GM23248 (cell line): ENCODE measurements at regions not wholly inside any gene's neighbourhood (a gene's known extent, or its start where the extent isn't known, plus 50 kb on each side); places are given as distances from the start of the nearest gene placed in this dataset.
"Not testable (repeated sequence)": the region's sequence is repeated elsewhere in the genome, so short reads cannot be mapped to it uniquely, and the experiment has no call there.

Experiments used
- DNase-seq: peaks from one replicate; pipeline ENCODE4 v3.0.0-alpha.2; 2015
- H2AFZ ChIP-seq: fragments of 200-600 bp; sonication (generic); 2 replicates; pipeline ENCODE4 v1.6.1; 2016; ENCODE audit warnings: antibody characterized with exemption
- H3F3A ChIP-seq: fragments of 200-600 bp; sonication (generic); 2 replicates; pipeline ENCODE4 v1.6.1; 2016; ENCODE audit warnings: mild to moderate bottlenecking, antibody characterized with exemption, mixed run types; ENCODE audit not compliant: insufficient read depth
- H3K27ac ChIP-seq: fragments of 200-600 bp; sonication (generic); 2 replicates; pipeline ENCODE4 v1.5.1; 2016; ENCODE audit warnings: mild to moderate bottlenecking
- H3K27me3 ChIP-seq: fragments of 200-600 bp; sonication (generic); replicated peaks from 2 replicates; pipeline ENCODE4 v1.6.1; 2016; ENCODE audit warnings: mild to moderate bottlenecking; ENCODE audit not compliant: insufficient read depth
- H3K36me3 ChIP-seq: fragments of 200-600 bp; sonication (generic); 2 replicates; pipeline ENCODE4 v1.6.1; 2016; ENCODE audit warnings: low read depth, mild to moderate bottlenecking
- H3K4me1 ChIP-seq: fragments of 200-600 bp; sonication (generic); 2 replicates; pipeline ENCODE4 v1.6.1; 2016; ENCODE audit warnings: mild to moderate bottlenecking; ENCODE audit not compliant: insufficient read depth
- H3K4me2 ChIP-seq: fragments of 200-600 bp; sonication (generic); one replicate; pipeline ENCODE4 v1.6.1; 2016; ENCODE audit warnings: mild to moderate bottlenecking; ENCODE audit not compliant: unreplicated experiment
- H3K4me3 ChIP-seq: fragments of 200-600 bp; sonication (generic); 2 replicates; pipeline ENCODE4 v1.5.1; 2016; ENCODE audit warnings: mild to moderate bottlenecking
- H3K79me2 ChIP-seq: fragments of 200-600 bp; sonication (generic); 2 replicates; pipeline ENCODE4 v1.6.1; 2016; ENCODE audit warnings: mild to moderate bottlenecking; ENCODE audit not compliant: insufficient read depth
- H3K9ac ChIP-seq: fragments of 200-600 bp; sonication (generic); 2 replicates; pipeline ENCODE4 v1.6.1; 2016; ENCODE audit warnings: mild to moderate bottlenecking
- H3K9me2 ChIP-seq: fragments of 200-600 bp; sonication (generic); 2 replicates; pipeline ENCODE4 v1.6.1; 2016; ENCODE audit warnings: mixed run types, mild to moderate bottlenecking, moderate library complexity; ENCODE audit not compliant: insufficient read depth
- H3K9me3 ChIP-seq: fragments of 200-600 bp; sonication (generic); one replicate; pipeline ENCODE4 v1.6.1; 2017; ENCODE audit warnings: low read depth
- H4K20me1 ChIP-seq: fragments of 200-600 bp; sonication (generic); 2 replicates; pipeline ENCODE4 v1.6.0; 2016; ENCODE audit not compliant: insufficient read depth
- EZH2 ChIP-seq: fragments of 200-600 bp; sonication (generic); IDR thresholded peaks from 2 replicates; pipeline ENCODE4 v1.6.1; 2018; ENCODE audit warnings: antibody characterized with exemption, mild to moderate bottlenecking; ENCODE audit not compliant: insufficient read depth, poor library complexity, severe bottlenecking
- EZH2phosphoT487 ChIP-seq: fragments of 200-600 bp; sonication (generic); IDR thresholded peaks from 2 replicates; pipeline ENCODE4 v1.6.1; 2018; ENCODE audit warnings: antibody characterized with exemption, moderate library complexity, mild to moderate bottlenecking, low read depth; ENCODE audit not compliant: insufficient read depth
- WGBS, 2 experiments: methylation state at CpG; one replicate each; pipeline ENCODE4 v1.1.6; 2015 to 2017; ENCODE audit warnings: low lambda C conversion rate in 2 of 2, low coverage in 1 of 2; ENCODE audit errors: missing lambda C conversion rate in 2 of 2; 5-methylcytosine and 5-hydroxymethylcytosine counted together
- in situ Hi-C: fragments of 300-500 bp; cut with MboI; formaldehyde crosslinking; loops from 2 replicates; pipeline ENCODE4 v1.15.0; 2020

- no peaks in the 10 kb centered on the region for H3F3A ChIP-seq
- no peaks in the 10 kb centered on the region for H3K9me2 ChIP-seq
- H3K36me3 ChIP-seq: no peaks in the 10 kb centered on the region
- H3K9ac ChIP-seq: no peak overlapping the region
- no peaks in the 10 kb centered on the region for H3K27me3 ChIP-seq
- no peaks in the 10 kb centered on the region for H3K9me3 ChIP-seq
- no peak overlapping the region for H2AFZ ChIP-seq
- no peaks in the 10 kb centered on the region for H3K4me1 ChIP-seq
- in situ Hi-C loops: no loop called here
- no peak overlapping the region for H3K4me2 ChIP-seq
- no peaks in the 10 kb centered on the region for H3K79me2 ChIP-seq
- no peak overlapping the region for H3K4me3 ChIP-seq
- WGBS, 2 experiments: 63 to 73% methylated on average over 3 of the region's 3 CpGs
- no peak overlapping the region for H3K27ac ChIP-seq
- no peaks in the 10 kb centered on the region for H4K20me1 ChIP-seq
- no peak for DNase-seq
- TF ChIP-seq EZH2: no peak
Observed at GRCh38 chr3:66639809-66640356, 139.1 kb upstream of the LRIG1 start.

GRCh38 chr3:66642019-66642418 lies 141.2 kb upstream of the LRIG1 start:
- 82 to 85% methylated on average over 4 of the region's 4 CpGs for WGBS, 2 experiments
- Histone ChIP-seq H3F3A (no peaks in the 10 kb centered on the region), H3K9me2 (no peaks in the 10 kb centered on the region), H2AFZ (no peak overlapping the region), H3K4me3 (no peak overlapping the region), H3K27me3 (no peaks in the 10 kb centered on the region), H3K36me3 (no peaks in the 10 kb centered on the region), H3K9ac (no peak overlapping the region), H3K27ac (no peak overlapping the region), H3K4me1 (no peaks in the 10 kb centered on the region), H3K79me2 (no peaks in the 10 kb centered on the region), H4K20me1 (no peaks in the 10 kb centered on the region), H3K4me2 (no peak overlapping the region), H3K9me3 (no peaks in the 10 kb centered on the region)
- no peak for DNase-seq
- TF ChIP-seq EZH2 (no peak), EZH2phosphoT487 (no peak)
- in situ Hi-C loops: no loop called here

DNA sequence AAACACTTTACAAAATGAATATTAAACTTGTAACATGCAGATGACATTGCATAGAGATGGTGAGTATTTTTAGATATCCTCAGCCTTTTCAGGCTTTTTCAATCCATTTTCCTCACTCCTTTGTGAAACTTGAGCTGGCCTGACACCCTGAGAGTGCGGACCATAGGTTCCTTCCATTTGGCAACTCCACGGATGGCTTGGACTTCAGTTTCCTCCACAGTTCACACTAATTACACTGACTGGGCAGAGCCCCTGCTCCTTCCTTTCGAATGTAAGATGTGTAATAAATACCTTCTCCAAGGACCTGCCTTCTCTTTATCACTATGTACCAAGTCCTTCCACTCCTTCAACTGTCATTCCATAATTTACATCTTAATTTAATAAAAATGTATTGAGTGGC lies 141.7 kb upstream of the LRIG1 start:
- Histone ChIP-seq H3K36me3 (no peaks in the 10 kb centered on the region), H3K4me3 (no peak overlapping the region), H3K79me2 (no peaks in the 10 kb centered on the region), H3K9ac (no peak overlapping the region), H3F3A (no peaks in the 10 kb centered on the region), H3K27ac (no peak overlapping the region), H3K4me2 (no peak overlapping the region), H3K9me2 (no peaks in the 10 kb centered on the region), H4K20me1 (no peaks in the 10 kb centered on the region), H3K27me3 (no peaks in the 10 kb centered on the region), H2AFZ (no peak overlapping the region), H3K9me3 (no peaks in the 10 kb centered on the region), H3K4me1 (no peaks in the 10 kb centered on the region)
- no peak for DNase-seq
- TF ChIP-seq EZH2: no peak
- no peak for TF ChIP-seq EZH2phosphoT487
- 37 to 43% methylated on average over 3 of the region's 3 CpGs for WGBS, 2 experiments
- in situ Hi-C loops: no loop called here

- no peak overlapping the region for H2AFZ ChIP-seq
- TF ChIP-seq EZH2phosphoT487: no peak
- no peak for TF ChIP-seq EZH2
- H3K4me1 ChIP-seq: no peaks in the 10 kb centered on the region
- H3K9me3 ChIP-seq: no peaks in the 10 kb centered on the region
- H3K27ac ChIP-seq: no peak overlapping the region
- H3K4me3 ChIP-seq: no peak overlapping the region
- in situ Hi-C loops: no loop called here
- no peaks in the 10 kb centered on the region for H3K36me3 ChIP-seq
- no peaks in the 10 kb centered on the region for H4K20me1 ChIP-seq
- no peaks in the 10 kb centered on the region for H3K9me2 ChIP-seq
- no peak for DNase-seq
- no peaks in the 10 kb centered on the region for H3F3A ChIP-seq
- no peak overlapping the region for H3K9ac ChIP-seq
- no peaks in the 10 kb centered on the region for H3K79me2 ChIP-seq
- H3K27me3 ChIP-seq: no peaks in the 10 kb centered on the region
- H3K4me2 ChIP-seq: no peak overlapping the region
Observed at GRCh38 chr3:66644549-66644948, 143.7 kb upstream of the LRIG1 start.

GRCh38 chr3:66648975-66649374 lies 148.2 kb upstream of the LRIG1 start:
- Histone ChIP-seq H2AFZ (no peak overlapping the region), H3F3A (no peaks in the 10 kb centered on the region), H3K4me3 (no peak overlapping the region), H3K9me2 (no peaks in the 10 kb centered on the region), H3K9ac (no peak overlapping the region), H3K79me2 (no peaks in the 10 kb centered on the region), H3K36me3 (no peaks in the 10 kb centered on the region), H3K27ac (no peak overlapping the region), H3K9me3 (no peaks in the 10 kb centered on the region), H3K4me1 (no peaks in the 10 kb centered on the region), H3K4me2 (no peak overlapping the region), H4K20me1 (no peaks in the 10 kb centered on the region), H3K27me3 (peaks cover 8% of the 10 kb centered on the region; the same call in 1 of the 2 replicates)
- WGBS, 2 experiments: 0 to 10% methylated on average over 1 of the region's 1 CpG
- DNase-seq: no peak
- no peak for TF ChIP-seq EZH2phosphoT487
- TF ChIP-seq EZH2: no peak
- in situ Hi-C loops: no loop called here

- H3K9me3 ChIP-seq, H3K4me1 ChIP-seq, H3K9ac ChIP-seq, H3K9me2 ChIP-seq, H3K79me2 ChIP-seq, H3K36me3 ChIP-seq, H3K27ac ChIP-seq, H2AFZ ChIP-seq, in situ Hi-C loops, H3K4me2 ChIP-seq, DNase-seq, H4K20me1 ChIP-seq, H3F3A ChIP-seq, H3K4me3 ChIP-seq: not testable (repeated sequence)
- 89 to 92% methylated on average over 26 to 29 of the region's 29 CpGs for WGBS, 2 experiments
- H3K27me3 ChIP-seq: peaks cover 12% of the 10 kb centered on the region; the same call in 1 of the 2 replicates
Observed at GRCh38 chr3:66651520-66651919, 150.7 kb upstream of the LRIG1 start.

DNA sequence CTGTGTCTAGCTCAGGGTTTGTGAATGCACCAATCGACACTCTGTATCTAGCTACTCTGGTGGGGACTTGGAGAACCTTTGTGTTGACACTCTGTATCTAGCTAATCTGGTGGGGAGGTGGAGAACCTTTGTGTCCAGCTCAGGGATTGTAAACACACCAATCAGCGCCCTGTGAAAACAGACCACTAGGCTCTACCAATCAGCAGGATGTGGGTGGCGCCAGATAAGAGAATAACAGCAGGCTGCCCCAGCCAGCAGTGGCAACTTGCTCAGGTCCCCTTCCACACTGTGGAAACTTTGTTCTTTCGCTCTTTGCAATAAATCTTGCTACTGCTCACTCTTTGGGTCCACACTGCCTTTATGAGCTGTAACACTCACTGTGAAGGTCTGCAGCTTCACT lies 151.3 kb upstream of the LRIG1 start:
- H3K9me2 ChIP-seq, in situ Hi-C loops, H3K4me1 ChIP-seq, H3K4me2 ChIP-seq, H3K4me3 ChIP-seq, H3K79me2 ChIP-seq, DNase-seq, H3K27ac ChIP-seq, H3K36me3 ChIP-seq, H4K20me1 ChIP-seq, H3K9me3 ChIP-seq, H3K9ac ChIP-seq, H3F3A ChIP-seq, H2AFZ ChIP-seq: not testable (repeated sequence)
- H3K27me3 ChIP-seq: peaks cover 12% of the 10 kb centered on the region; the same call in 1 of the 2 replicates
- WGBS, 2 experiments: 83 to 92% methylated on average over 4 of the region's 4 CpGs
